ACHN (cell line): ENCODE measurements at regions not wholly inside any gene's neighbourhood (a gene's known extent, or its start where the extent isn't known, plus 50 kb on each side); places are given as distances from the start of the nearest gene placed in this dataset.

Experiments
- DNase-seq: peaks from one replicate; pipeline ENCODE4 v3.0.0-alpha.2; 2015
- in situ Hi-C: cut with HindIII; loops from 2 replicates; pipeline ENCODE4 v1.10.0; 2017; ENCODE audit warnings: low sequenced_read_pairs, low pct_ligation_motif_present, low pct_unique_long_range_greater_than_20kb

DNA sequence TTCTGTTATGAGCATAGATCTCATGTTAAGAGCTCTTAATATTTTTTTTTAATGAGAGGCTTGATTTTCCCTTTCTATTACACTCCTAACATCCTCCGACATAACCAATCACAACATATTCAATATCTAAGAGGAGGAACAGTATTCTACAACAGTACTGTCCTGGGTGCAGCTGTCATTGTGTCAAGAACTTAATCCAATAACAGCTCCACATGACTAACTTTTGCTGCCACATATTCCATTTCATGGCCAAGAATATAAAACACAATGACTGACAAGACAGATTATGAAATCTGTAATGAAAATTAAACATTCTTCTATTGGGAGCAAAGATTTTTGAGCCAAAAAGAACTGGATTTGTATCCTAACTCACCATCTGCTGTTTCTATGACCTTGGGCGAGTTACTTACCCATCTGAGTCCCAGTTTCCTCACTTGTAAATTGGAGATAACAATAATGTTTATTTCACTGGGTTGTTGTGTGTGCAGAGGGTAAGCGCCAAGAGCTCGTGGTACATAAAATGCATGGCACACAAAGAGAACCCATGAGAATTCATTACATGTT lies 405.6 kb downstream of the SPRY1 start:
- in situ Hi-C loops, result no loop called here
- no peak for DNase-seq

DNA sequence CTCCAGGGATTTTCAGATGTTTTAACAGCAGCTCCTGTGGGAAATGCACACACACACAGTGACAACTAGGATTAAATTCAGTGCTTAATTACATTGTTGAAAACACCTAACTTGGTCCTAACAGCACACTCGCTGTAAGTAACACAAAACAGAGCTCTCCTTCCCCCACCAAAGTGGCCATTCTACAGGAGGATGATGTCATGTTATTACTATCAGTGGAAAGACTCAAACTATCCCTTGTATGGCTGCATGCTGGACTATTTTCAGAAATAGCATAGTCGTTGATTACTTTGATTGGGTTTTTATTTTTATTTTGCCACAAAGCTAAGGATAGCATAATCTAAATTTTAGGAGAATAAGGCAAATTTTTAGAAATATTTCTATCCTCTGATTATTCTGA lies 406.3 kb downstream of the SPRY1 start:
- in situ Hi-C loops, result no loop called here
- no peak for DNase-seq

DNA sequence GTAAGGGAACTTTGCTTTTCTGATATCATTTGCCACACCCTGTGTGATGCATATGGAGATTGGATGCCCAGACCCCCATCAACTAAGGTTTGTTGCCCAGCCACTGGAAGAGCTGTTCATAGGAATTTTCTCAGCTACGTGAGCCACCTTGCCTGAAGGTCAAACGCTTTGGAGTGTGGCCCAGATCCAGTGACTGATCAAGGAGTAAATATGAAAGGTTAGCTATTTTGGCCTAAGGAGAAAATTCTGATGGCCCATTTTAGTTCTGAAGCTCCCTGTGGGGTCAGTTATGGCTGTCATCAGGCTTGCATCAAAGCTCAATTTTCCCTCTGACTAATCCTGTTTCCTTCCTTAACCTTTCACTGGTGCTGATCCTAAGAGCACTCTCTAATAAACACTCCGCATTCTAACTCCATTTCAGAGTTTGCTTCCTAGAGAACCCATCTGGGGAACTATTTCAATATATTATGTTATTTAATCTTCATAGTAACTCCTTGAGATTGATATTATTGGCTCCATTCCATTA lies 407.7 kb downstream of the SPRY1 start:
- in situ Hi-C loops, result no loop called here
- DNase-seq, result no peak

DNA sequence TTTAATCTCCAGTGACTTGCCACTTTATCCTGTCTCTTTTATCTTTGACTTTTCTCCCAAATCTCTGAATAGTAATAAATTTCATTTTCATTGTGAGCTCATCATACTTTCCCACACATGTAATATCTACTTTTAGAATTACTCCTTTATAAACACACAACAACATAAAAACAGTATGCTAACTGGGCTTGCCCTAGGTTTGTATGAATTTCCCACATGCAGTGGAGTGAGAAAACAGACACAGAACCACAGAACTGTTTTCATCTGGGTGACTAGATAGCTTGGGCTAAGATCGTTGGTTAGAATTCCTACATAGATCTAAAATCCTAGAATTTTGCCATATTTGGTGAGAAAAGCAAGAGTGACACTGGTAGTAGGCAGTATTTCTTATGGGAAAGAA lies 409.5 kb downstream of the SPRY1 start:
- no peak for DNase-seq
- in situ Hi-C loops, result no loop called here

DNA sequence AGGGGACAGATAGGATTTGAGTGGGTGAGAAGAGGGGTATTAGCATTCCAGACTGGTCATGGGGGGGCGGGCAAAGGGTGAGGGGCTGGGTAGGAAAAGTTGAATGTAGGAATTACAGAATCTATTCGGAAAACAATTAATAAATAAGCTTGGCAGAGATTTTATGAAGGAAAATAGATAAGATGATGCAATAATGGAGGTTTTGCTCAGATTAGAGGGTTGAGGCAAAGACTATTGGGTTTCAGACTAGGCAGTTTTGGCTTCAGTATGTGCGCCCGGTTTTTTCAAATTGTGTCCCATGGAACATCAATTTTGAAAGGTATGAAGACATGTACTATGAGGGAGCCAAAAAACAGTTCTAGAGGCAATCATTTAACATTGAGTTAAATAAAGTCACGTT lies 410.6 kb downstream of the SPRY1 start:
- in situ Hi-C loops, result no loop called here

DNA sequence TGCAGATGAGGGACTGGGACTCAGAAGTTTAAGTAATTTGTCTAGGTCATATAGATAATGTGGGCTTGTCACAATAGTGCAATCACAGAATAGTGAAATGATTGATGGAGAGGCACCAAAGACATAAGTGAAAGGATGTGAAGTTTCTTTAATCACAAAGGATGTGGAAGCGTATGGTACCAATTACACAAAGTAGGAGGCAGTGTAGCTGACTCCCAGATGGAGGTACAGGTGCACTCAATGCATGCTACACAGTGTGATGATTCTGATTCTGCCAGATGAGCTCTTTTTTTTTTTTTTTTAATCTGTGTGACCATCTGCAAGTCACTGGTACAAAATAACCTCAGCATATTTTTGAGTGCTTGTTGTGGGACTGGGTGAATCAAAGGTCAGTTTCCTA lies 411.3 kb downstream of the SPRY1 start:
- in situ Hi-C loops, result no loop called here

More for the DNA sequence above, 410.6 kb downstream of the SPRY1 start:
- no peak for DNase-seq

DNA sequence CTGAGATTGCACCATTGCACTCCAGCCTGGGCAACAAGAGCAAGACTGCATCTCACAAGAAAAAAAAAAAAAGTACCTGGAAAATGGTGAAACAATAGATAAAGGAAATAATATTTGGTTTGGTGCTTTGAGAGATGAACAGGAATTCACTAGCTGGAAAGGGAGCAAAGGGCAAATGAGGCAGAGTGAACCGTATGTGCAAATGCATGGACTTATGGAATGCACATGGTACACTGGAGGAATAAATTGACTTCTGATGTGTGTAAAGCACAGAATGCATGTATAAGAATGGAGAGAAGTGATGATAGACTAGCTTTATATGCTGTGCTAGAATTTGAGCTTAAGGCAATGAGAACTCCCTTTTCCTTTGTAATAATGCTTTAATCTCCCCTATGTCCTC lies 413.3 kb downstream of the SPRY1 start:
- in situ Hi-C loops, result no loop called here
- DNase-seq, result no peak

More for the DNA sequence above, 411.3 kb downstream of the SPRY1 start:
- DNase-seq, result no peak

DNA sequence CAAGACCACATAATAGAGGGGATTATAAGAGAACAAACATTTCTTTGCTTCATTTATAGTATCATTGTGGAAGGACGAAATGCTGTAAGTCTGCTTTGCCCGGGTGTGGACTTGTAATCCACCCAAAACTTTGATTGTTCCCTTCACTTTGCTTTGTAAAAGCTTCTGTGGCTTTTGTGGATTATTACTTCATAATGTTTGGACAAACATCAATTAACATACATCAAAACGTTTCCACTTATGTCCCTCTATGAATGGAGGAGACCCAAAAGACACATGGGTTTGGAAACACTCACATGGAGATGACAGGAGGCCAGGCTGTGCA lies 415.4 kb downstream of the SPRY1 start:
- in situ Hi-C loops, result no loop called here
- no peak for DNase-seq

DNA sequence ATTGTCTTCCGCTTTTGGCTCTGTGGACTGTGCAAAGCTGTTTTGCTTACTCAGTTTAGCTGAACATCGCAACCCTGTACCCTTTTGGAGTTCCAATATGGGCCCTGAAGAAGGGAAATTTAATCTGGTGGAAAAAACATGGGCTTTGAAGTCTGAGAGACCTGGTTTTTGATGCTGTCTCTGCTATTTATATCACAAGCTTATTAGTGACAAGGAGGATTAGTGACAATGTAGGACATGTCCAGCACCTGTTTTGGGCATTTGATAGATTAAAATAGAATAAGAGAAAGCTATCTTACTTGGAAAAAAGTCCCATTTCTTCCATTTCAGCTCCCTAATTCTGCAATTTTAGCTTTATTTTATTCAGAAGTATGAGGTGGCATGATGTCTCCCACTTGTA lies 417.3 kb downstream of the SPRY1 start:
- no peak for DNase-seq
- in situ Hi-C loops, result no loop called here

DNA sequence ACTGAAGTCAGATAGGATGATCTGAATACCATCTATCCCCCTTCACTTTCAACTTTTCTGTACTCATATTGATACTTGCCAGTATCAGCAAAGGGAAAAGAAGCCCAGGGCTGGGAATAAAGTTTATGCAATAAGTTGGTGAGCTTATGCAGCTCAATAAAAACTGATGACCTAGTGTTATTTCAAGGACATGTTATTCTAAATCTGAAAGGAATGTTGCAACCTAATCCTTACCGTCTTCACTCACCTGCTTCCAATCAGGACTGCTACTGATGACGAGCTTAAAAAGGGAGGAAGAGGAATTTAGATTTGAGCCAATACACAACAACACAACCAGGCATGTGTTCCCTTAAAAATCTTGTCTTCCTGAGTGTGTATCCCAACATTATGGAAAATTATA lies 419.9 kb downstream of the SPRY1 start:
- in situ Hi-C loops, result no loop called here
- no peak for DNase-seq

DNA sequence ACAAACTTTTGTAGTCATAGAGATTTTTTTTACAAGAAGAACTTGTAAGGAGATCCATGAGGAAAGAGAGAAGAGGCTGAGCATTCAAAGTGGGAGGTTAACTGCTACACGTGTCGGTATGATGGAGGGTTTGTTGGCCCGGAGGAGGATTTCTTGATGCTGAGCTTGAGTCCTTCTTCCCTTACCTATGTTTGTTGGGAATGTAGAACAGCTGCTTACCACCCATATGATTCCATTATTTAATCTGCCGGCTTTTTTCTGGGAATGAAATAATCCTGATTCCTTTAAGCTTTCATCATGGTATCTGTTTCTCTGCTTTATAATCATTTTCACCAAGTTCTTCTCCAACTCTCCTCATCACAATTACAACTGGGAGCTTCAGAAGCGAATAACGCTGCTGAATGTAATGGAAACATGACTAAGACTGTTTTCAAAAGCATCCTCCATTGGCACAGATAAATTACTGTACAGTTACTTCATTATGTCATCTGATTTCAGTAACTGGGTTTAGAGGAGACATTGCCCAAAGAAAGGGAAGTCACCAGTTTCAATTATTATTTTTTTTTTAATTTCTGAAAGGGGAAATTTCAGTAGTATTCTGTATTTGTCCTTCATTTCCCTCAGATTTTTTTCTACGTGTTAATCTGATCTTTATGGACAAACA lies 420.6 kb downstream of the SPRY1 start:
- DNase-seq, result no peak
- in situ Hi-C loops, result no loop called here

DNA sequence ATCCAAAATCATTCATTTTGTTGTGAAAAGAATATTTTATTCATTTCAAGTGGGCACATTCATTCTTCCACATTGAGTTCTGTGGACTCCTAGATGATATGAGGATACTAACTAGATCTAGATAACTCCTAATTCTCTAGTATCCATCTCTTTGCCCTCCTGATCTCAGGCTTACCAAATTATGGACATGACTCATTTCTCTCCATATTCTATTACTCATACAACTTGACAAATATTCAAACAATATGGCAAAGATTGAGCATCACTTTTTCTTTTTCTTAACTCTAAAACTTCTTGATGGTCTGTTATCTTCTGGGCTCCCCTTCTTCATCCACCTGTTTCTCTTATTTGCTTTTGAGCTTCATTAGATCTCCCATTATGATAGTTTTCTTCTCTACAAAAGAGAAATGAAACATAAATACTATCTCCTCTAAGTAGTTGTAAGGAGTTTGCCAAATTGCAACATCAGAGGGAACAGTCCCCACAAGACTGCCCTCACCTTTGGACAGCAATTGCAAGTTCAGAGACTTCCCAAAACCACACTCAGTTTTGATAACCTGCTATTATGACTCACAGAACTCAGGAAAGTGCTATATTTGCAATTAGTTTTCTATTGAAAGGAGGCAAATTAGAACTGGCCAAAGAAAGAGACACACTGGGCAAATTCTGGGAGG lies 422.9 kb downstream of the SPRY1 start:
- in situ Hi-C loops, result no loop called here
- DNase-seq, result no peak

DNA sequence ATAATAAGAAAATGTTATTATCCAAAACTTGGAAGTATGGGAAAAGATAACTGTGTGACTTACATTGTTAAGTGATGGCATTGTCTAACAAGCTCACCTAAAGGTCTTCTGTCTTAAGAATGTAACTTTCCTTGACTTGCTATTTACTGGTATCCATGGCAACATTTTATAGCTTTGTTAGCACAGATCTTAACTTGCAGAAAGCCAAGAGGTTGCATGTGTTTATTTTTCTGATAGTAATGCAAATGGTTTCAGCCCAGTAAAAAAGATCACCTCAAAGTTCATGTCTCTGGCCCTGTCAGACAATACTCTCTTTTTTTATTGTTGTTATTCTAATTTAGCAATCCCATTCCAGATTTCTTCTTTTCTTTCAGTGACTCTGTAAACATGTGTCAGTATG lies 425.3 kb downstream of the SPRY1 start:
- in situ Hi-C loops, result no loop called here

DNA sequence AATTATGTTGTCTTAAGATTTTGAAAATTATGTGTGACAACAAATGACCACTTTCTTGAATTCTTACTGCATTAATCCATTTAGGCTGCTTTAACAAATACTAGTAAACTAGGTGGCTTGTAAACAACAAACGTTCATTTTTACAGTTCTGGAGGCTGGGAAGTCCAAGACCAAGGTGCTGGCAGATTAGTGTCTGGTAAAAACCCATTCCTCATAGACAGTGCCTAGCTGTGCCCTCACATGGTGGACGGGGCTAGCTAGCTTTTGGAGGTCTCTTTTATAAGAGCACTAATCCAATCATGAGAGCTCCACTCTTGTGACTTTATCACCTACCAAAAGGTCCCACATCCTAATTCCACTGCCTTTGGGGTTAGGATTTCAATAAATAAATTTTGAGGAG lies 425.8 kb downstream of the SPRY1 start:
- in situ Hi-C loops, result no loop called here
- DNase-seq, result no peak

More for the DNA sequence above, 425.3 kb downstream of the SPRY1 start:
- no peak for DNase-seq

DNA sequence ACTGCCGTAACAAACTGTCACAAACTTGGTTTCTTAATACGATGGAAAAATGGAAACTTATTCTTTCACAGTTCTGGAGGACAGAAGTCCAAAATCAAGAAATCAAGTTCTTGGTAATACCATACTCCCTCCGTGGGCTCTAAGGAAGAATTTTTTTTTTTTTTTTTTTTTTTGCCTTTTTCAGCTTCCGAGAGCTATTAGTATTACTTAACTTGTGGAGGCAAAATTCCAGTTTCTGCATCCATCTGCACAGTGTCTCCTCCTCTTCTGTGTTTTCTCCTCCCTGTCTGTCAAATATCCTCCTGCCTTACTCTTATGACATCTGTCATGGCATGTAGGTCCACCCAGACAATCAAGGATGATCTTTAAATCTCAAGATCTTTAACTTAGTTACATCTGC lies 426.6 kb downstream of the SPRY1 start:
- in situ Hi-C loops, result no loop called here
- DNase-seq, result no peak

DNA sequence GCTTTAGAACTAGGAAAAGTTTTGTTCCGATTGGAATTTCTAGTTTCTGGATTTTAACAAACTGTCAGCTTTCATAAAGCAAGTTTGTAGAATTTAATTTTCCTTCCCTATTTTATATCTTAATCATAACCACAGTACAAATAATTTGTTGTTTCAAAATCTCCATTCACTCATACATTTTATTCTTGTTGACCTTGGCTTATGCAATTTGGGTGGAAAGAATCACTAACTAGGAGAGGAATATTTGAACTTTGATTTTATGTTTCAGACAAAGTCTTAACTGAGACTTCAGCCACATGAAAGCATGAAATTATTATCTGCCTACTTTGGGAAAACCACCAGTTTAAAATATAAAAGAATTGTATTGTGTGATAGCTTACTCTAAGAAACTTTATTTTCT lies 427.9 kb downstream of the SPRY1 start:
- DNase-seq, result no peak
- in situ Hi-C loops, result no loop called here

DNA sequence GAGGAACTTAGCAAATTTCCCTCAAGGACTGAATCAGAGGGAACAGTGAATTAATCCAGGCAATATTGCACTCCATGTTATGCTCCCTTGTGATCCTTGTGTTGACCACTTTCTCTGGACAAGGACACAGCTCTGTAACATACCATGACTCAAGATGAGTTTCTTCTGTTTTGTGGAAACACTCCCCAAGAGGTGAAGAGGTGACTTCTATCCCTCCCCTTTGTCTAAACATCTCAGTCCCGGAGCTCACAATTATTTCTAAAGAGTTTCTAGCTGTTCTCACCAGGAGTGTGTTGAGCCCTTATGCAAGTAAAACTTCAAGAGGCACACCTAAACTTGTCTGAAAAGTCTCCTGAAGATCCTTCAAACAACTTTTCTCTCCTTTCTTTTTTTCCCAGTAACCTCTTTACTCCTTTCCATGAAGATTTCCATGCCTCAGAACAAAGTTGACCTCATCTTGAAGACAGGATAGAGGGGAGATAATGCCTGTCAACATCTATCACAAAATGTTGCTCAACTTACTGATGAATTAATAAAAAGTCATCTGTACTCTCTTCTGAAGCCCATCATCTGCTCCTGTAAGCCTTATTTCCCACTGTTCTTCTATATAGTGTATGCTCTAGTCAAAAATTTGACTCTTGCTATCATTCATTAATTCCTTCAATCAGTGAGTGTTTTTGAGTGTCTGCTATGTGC lies 429.1 kb downstream of the SPRY1 start:
- DNase-seq, result no peak
- in situ Hi-C loops, result no loop called here

DNA sequence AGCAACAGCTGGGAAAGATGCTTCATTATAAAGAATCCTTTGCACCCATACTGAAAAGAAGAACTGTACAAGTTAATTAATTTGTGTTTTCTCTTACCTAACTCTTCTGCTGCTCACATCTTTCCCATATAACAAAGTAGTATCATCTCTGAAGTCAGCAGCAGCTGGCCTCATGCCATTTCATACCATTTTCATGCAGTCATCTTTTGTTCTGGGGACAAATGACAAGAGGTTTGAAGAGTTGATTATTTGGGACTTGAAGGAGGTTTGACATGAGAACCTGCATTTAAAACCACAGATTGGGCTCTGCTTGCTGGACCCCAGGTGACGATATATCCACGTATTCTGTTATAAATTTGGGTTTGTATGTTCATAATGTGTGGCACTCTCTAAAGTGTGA lies 430.3 kb downstream of the SPRY1 start:
- no peak for DNase-seq
- in situ Hi-C loops, result no loop called here

DNA sequence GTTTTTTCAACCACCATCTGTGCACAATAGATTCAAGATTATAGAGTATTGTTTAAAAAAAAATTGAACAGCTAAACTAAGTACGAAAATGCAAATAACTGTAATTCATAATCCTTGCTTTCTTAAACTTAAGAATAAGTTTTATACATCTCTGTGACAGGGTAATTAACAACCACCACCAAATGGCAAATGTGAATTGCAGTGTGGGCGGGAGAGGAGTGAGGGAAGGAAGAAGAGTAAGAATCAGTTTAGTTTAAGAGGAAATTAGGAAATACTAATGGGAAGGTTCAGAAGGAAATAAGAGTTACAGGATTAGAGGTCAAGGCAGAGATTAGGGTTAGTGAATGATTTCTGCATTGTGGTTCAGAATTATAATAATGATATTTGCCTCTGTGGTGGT lies 430.9 kb downstream of the SPRY1 start:
- in situ Hi-C loops, result no loop called here
- no peak for DNase-seq

DNA sequence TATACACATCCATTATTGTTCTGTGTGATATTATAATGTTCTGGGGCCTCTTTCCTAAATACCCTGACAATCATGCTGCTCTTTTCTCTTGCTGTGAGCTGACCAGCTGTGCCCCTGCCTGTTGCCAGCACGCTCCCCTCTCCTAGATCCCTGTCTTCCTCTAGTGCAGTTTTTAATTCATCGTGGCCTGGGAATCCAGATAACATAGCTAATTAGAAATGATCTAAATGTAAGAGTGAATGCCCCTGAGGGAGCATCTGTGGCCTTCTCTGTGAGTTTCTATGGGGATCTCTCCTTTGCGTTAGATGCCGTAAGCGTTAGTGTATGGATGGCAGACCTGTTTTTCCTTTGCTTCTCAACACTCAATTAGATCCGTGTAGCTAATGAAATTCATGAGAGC lies 434.3 kb downstream of the SPRY1 start:
- in situ Hi-C loops, result no loop called here
- DNase-seq, result no peak
